ENCODE measurements at regions not wholly inside any gene's neighbourhood (a gene's known extent, or its start where the extent isn't known, plus 50 kb on each side); places are given as distances from the start of the nearest gene placed in this dataset.
"Not testable (repeated sequence)": the region's sequence is repeated elsewhere in the genome, so short reads cannot be mapped to it uniquely, and the experiment has no call there.

GRCh38 chr5:27124590-27124989 is 86.2 kb upstream of the CDH9 start:
- DNase-seq (ENCODE audit: low read depth), result peak; percentile 9
- TF ChIP-seq MAX (IDR thresholded peaks at IDR 0.05; ENCODE audit: low read depth, low read length), result no peak
- TF ChIP-seq CTCF (IDR thresholded peaks at IDR 0.05; ENCODE audit: low read depth, low read length), result peak; percentile 48
- no peak overlapping the region for H3K4me3 ChIP-seq (ENCODE audit: low read depth, low read length)

GRCh38 chr5:27119736-27120321 is 81.4 kb upstream of the CDH9 start:
- not testable (repeated sequence) for H3K4me3 ChIP-seq (ENCODE audit: low read depth, low read length); DNase-seq (ENCODE audit: low read depth)

GRCh38 chr5:27103486-27103885 is 65.1 kb upstream of the CDH9 start:
- H3K4me3 ChIP-seq (ENCODE audit: low read depth, low read length), result no peak overlapping the region
- TF ChIP-seq POLR2A (IDR thresholded peaks at IDR 0.05; ENCODE audit: extremely low read depth, insufficient read length) (no peak), MYC (IDR thresholded peaks at IDR 0.05; ENCODE audit: low read depth, low read length) (no peak), MAX (IDR thresholded peaks at IDR 0.05; ENCODE audit: low read depth, low read length) (no peak), CTCF (IDR thresholded peaks at IDR 0.05; ENCODE audit: low read depth, low read length) (no peak)
- no peak for DNase-seq (ENCODE audit: low read depth)

- not testable (repeated sequence) for DNase-seq (ENCODE audit: low read depth); H3K4me3 ChIP-seq (ENCODE audit: low read depth, low read length)
Observed at GRCh38 chr5:27095761-27096160, 57.4 kb upstream of the CDH9 start.

- H3K4me3 ChIP-seq (ENCODE audit: low read depth, low read length), result no peak overlapping the region
- DNase-seq (ENCODE audit: low read depth), result no peak
- TF ChIP-seq POLR2A (IDR thresholded peaks at IDR 0.05; ENCODE audit: extremely low read depth, insufficient read length), result no peak
- TF ChIP-seq CTCF (IDR thresholded peaks at IDR 0.05; ENCODE audit: low read depth, low read length), result no peak
- TF ChIP-seq MAX (IDR thresholded peaks at IDR 0.05; ENCODE audit: low read depth, low read length), result peak; percentile 28; the same call in 1 of the 2 replicates
- no peak for TF ChIP-seq MYC (IDR thresholded peaks at IDR 0.05; ENCODE audit: low read depth, low read length)
Observed at GRCh38 chr5:27093279-27093678, 54.9 kb upstream of the CDH9 start.

- no peak for DNase-seq (ENCODE audit: low read depth)
- TF ChIP-seq CTCF (IDR thresholded peaks at IDR 0.05; ENCODE audit: low read depth, low read length) (no peak), MYC (IDR thresholded peaks at IDR 0.05; ENCODE audit: low read depth, low read length) (no peak)
- no peak overlapping the region for H3K4me3 ChIP-seq (ENCODE audit: low read depth, low read length)
Observed at GRCh38 chr5:27091858-27092257, 53.5 kb upstream of the CDH9 start.

- DNase-seq (ENCODE audit: low read depth); H3K4me3 ChIP-seq (ENCODE audit: low read depth, low read length): not testable (repeated sequence)
Observed at GRCh38 chr5:27088822-27089221, 50.4 kb upstream of the CDH9 start.
